Fibroblast of lung (primary cell): ENCODE measurements at regions not wholly inside any gene's neighbourhood (a gene's known extent, or its start where the extent isn't known, plus 50 kb on each side); places are given as distances from the start of the nearest gene placed in this dataset.

Experiments used
- CTCF ChIP-seq, 2 donors: IDR thresholded peaks in 1 of 2; conservative IDR thresholded peaks in 1 of 2; 1 replicate in 1 of 2; 2 replicates in 1 of 2; pipeline ENCODE4 v1.5.1; 2011 to 2012; ENCODE audit warnings: low read length in 2 of 2, control low read depth in 1 of 2, inconsistent platforms in 1 of 2, low read depth in 1 of 2, mild to moderate bottlenecking in 1 of 2
- EZH2 ChIP-seq: IDR thresholded peaks from 2 replicates; pipeline ENCODE4 v1.5.1; 2012; ENCODE audit warnings: low read length, control low read depth, mild to moderate bottlenecking; ENCODE audit errors: missing control alignments

GRCh38 chr20:48238781-48239180 lies 453.5 kb upstream of the SULF2 start:
- TF ChIP-seq CTCF (conservative IDR thresholded peaks at IDR 0.05 in 1 of 2, IDR thresholded peaks at IDR 0.05 in 1 of 2; ENCODE audit: low read depth in 1 of 2, low read length in 2 of 2) (no peak), EZH2 (no peak)
